ENCODE measurements at regions not wholly inside any gene's neighbourhood (a gene's known extent, or its start where the extent isn't known, plus 50 kb on each side); places are given as distances from the start of the nearest gene placed in this dataset.

- TF ChIP-seq POLR2A (IDR thresholded peaks at IDR 0.05; ENCODE audit: low read length) (no peak), GATA1 (IDR thresholded peaks at IDR 0.05; ENCODE audit: low read depth, low read length) (no peak)
Measured at GRCh38 chr21:28833182-28833581, 159.5 kb downstream of the LTN1 start.
